Thyroid gland (tissue), 4 donors: ENCODE measurements at regions not wholly inside any gene's neighbourhood (a gene's known extent, or its start where the extent isn't known, plus 50 kb on each side); places are given as distances from the start of the nearest gene placed in this dataset.

Experiments used
- POLR2A ChIP-seq, 2 donors: fragments of 450-650 bp; IDR thresholded peaks; one replicate each; pipeline ENCODE4 v1.6.1; 2017; ENCODE audit warnings: antibody characterized with exemption in 2 of 2, mild to moderate bottlenecking in 2 of 2, moderate library complexity in 1 of 2
- TF ChIP-seq, protein P1 (sequence below), 6 experiments: fragments of 200-600 bp in 3 of 6; fragments of 450-650 bp in 3 of 6; sonication (generic) in 3 of 6; IDR thresholded peaks; one replicate each; pipeline ENCODE4 v1.5.1; 2016 to 2019; ENCODE audit warnings: antibody characterized with exemption in 6 of 6, mild to moderate bottlenecking in 2 of 6, inconsistent platforms in 1 of 6, moderate library complexity in 1 of 6

DNA sequence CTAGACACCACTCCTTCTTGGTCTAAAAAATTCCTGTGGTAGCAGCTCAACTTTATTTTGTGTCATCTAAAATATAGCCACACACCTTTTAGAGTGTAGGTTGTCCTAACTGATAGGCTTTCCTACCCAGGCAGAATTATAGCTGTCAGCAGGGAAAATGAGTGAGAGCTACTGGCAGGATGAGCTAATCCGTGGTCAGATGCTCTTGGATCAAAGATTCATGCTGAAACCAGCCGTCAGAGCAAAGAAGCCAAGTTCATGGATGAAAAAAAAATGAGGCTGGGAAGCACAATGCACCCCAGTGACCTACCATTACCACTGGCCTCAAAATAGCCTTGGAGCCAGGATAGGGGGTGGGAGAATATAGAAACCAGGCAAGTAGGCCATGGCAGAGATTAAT is 113.1 kb upstream of the BLID start:
- TF ChIP-seq, protein P1, sequence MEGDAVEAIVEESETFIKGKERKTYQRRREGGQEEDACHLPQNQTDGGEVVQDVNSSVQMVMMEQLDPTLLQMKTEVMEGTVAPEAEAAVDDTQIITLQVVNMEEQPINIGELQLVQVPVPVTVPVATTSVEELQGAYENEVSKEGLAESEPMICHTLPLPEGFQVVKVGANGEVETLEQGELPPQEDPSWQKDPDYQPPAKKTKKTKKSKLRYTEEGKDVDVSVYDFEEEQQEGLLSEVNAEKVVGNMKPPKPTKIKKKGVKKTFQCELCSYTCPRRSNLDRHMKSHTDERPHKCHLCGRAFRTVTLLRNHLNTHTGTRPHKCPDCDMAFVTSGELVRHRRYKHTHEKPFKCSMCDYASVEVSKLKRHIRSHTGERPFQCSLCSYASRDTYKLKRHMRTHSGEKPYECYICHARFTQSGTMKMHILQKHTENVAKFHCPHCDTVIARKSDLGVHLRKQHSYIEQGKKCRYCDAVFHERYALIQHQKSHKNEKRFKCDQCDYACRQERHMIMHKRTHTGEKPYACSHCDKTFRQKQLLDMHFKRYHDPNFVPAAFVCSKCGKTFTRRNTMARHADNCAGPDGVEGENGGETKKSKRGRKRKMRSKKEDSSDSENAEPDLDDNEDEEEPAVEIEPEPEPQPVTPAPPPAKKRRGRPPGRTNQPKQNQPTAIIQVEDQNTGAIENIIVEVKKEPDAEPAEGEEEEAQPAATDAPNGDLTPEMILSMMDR (IDR thresholded peaks at IDR 0.05), result no peak
- TF ChIP-seq POLR2A (IDR thresholded peaks at IDR 0.05), result no peak
